Hypothalamus (tissue), 51 donors: ENCODE measurements at regions not wholly inside any gene's neighbourhood (a gene's known extent, or its start where the extent isn't known, plus 50 kb on each side); places are given as distances from the start of the nearest gene placed in this dataset.

Experiments
- DNase-seq, 51 donors: peaks; one replicate each; lab custom pipeline; 2025; lab: John Stamatoyannopoulos, UW

DNA sequence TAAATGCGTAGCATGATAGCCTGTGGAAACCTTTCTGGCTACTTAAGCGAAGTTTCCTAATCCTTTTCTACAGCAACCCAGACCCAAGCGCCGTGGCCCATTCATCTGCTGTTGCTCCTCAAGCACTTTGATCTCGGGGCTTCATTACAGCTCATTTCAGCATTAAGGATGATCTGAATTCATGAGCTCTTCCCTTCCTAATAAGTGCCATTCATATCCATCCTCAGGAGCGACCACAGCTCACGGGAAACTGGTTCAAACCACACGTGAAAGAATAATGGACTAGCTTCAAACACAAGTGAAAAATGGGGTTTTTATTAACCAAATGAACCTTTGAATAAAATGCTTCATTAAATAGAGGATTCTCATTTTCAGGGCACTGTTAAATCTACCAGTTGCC is 202.6 kb upstream of the LEF1 start:
- DNase-seq: no peak

DNA sequence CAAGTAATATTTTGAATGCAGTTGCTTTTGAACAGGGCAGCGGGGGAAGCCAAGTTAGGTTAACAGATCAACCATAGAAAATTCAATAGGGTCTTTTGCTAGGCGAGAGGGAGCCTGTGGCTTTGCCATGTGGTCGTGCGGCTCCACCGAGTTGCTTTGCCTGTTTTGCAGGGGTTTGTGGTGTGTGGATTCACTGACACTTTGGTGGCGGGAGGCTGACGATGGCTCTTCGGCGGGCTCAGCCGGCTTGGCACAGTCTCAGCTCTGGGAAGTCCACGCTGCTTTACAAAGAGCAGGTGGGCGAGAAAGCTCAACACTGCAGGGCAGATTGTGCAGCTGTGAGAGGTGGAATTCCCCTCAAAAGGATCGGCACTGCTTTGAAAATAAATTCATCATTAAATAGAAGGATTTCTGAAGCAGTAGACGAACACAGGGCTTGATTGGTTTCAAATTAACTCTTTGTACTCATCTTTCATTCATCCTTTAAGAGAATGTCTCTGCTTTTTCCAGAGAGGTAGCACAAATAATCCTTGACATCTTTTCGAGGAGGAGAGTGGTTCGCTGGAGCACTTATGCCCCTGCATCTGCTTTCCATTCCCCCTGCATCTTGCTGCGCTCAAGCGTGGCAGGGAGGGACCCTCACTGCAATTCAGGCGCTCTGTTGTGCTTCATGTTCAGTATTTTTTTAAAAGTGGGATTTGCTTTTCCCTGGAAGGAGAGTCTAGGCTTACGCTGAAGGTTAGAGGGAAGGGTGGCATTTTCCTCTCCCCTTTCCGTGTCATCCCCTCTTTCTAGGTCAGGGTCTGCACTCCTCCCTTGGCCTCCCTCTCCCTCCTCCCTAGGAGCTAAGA is 201.8 kb upstream of the LEF1 start:
- peak in 1 of 51 donors; percentile 4 for DNase-seq

DNA sequence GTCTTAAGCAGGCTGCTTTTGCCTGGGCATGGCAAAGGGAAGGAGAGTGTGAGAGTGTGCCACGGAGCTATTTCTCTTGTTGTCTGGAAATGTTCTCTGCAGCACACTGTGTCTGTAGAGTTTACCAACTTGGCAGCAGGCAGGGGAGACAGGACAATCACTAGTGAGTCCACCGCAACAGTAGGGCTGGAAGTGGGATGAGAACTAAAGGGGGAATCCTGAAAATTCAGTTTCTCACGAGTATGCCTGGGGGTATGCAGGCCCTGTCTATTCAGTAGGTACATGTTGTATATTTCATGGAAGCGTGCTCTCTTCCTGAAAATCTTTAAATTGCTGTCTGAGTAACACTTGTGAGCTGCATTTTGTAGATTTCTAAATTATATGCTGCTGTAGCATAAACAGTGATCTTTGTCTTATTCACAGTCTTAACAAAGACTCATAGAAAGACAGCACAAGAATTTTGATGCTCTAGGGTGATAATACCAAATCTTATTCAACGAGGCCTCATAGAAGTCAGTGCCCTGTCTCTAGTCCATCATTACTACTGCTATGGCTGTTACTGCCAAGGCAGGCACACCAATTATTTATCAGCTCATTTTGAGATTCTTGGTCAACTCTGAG is 200.4 kb upstream of the LEF1 start:
- DNase-seq: no peak

DNA sequence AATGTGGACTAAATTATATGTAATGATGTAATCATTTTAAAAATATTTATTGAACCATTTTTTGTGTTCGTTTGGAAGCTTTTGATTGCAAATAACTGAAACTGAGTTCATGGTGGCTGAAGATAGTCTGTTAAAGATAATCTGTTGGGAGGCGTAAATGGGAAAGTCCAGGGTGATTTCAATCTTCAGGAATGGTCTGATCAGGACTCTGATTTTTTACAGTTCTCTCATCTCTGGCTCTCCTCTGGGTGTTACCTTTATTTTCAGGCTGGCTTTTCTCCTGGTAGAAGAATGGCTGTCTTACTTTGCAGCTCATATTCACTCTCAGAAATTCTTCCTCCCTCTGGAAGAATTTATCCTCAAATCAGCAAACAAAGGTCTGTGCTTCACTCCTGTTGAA is 199.0 kb upstream of the LEF1 start:
- DNase-seq: no peak

DNA sequence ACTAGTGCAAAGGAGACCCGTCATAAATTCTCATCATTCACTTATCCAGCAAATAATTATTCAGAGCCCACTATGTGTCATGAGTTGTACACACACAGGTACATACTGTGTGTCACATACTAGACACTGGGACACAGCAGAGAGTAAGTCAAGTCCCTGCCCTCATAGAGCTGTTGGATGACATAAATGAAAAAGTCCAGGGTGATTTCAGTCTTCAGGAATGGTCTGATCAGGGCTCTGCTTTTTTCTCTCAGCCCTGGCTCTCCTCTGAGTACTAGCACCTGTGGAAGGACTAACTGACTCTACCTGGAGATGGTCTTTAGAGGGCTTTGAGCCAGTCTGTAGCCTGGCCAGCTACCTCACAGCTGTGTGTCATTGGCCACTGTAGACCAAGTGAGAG is 198.0 kb upstream of the LEF1 start:
- DNase-seq: no peak

DNA sequence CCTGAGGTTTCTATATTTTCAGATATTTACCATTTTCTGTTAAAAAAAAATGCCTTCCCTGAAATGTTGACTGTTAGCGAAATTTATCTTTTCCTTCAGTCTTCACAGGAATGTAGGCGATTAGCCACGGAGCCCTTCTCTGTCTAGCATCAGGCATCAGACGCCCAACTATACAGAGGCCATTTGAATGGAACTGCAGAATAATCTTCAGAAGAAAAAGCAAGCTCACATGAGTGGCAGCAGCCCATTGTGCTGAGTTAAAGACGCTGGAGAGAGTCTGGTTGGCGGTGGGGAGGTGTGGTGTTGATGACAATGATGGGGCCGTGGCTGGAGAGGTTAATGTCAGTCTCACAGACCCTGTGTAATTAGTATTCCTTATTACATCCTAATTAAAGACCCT is 196.8 kb upstream of the LEF1 start:
- DNase-seq: no peak

DNA sequence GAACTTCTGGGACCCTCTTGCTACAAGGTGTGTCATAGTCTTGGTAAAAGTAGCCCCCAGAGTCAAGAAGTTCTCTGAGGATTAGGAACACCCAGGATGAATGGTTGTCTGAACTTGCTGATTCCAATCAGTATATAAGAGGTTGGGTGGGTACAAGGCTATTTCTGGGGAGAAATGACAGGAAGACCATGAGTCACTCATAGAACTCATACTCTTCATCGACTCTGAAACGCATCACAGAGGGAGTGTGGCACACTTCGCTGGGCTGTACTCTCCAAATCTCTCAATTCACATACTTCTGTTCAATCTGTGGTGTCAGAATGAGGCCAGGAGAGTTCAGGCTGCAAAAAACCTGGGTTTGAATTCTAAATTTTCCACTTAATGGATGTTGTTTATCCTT is 193.2 kb upstream of the LEF1 start:
- DNase-seq: no peak

DNA sequence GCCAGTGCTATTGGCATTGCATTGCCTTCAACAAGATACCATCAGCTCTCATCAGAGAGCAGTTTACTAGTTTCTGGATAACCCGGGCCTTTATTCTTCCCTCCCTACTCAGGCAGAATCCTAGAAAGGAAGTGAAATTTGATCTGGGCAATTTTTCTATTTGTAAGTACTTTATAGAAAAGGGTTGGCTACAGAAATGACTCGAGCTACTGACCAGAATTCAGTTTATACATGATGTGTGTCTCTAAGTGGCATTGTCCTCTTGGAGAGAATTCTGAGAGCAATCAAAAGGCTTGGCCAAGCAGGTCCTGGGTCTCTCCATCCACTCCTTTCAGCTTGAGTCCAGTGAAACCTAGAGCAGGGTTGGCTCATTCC is 192.7 kb upstream of the LEF1 start:
- no peak for DNase-seq

DNA sequence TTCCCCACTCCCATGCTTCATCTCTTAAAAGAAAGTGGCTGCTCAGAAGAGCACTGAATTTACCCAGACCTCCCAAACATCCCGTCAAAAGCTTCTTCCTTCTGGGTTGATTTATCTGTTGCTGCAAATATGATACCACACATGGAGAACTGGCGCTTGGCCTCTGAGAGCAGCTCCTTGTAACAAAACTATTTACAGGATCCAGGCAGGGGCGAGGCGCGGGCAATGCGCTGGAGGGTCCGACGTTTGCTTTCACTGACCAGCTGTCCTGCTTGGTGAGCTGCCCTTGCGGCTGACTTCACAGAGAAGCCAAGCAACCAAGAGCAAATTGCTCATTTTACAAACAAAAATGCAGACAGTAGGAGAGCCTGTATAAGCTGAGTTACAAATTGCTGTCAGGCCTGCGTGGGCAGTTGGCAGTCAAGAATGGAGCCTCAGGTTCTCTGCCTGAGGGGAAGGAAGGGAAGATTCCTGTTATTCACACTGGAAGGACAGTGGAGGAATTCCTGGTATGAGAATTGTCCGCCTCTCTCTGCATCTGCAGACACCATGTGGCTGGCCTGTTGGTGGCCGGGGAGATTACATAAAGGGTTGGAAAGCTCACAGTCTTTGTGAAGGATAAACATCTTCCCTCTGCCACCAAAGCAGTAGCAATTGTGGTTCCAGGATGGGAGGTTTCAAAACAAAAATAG is 192.2 kb upstream of the LEF1 start:
- no peak for DNase-seq

DNA sequence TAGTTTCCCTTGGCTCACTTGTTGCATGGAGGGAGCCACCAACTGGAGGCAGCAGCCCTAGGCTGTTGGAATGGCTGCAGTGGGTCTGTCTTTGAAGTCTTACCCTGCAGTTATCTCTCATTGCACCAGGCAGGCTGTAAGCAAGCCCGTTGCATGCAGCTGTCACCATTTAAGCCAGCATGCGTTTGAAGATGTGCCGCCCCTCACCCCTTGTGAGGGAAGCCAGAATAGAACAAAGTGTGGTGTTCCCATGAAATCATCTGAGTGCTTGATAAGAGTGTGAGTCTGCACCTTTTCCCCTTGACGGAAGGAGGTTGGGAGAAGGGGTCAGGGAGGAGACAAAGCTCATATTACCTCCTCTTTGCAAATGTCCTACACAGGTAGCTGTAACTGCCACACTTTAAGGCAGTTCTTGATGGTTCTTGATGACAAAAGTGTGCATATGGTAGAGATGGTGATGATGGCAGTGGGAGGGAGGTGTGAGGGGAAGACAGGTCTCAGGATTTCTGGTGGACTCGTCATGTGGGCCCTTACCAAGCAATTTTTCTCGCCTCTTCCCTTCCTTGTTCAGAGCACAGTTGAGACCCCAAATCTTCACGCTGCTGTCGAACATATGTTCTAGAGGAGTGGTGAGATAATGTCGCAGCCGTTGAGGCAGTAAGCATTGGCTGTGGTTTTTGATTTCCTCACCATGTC is 191.4 kb upstream of the LEF1 start:
- DNase-seq: no peak

DNA sequence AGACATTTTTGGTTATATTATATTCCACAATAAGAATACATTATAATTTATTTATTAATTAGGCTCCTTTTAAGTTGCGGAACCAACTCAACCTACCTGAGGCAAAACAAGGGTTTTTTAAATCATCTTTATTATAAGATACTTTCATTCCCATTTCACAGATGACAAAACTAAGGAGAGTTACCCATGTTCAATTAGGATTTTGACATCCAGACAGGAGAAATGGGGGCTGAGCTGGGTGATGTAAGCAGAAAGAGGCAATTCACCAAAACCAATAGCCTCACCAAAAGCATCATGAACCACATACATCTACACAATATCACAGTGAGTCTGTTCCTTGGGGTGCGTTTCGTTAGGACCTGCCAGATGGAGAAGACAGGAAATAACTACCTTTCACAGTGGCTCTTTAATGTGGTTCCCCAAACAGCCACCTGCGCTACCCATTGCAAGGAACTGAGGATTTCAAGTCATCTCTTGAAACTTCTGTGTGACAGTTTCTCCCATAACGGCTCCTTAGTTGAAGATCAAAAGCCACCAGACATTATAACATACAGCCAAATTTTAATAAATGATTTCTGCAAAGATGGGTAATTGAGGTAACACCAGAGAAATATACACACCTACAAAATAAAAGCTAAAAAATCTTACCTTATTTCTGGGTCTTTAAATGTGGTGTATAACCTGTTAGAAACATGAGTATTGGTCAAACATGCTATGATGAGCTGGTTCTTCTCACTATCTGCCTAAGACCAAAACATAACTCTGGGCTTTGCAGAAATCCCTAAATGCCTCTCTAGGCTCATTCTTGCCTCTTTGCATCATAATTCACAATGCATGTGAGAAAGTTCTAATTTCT is 190.6 kb upstream of the LEF1 start:
- no peak for DNase-seq

DNA sequence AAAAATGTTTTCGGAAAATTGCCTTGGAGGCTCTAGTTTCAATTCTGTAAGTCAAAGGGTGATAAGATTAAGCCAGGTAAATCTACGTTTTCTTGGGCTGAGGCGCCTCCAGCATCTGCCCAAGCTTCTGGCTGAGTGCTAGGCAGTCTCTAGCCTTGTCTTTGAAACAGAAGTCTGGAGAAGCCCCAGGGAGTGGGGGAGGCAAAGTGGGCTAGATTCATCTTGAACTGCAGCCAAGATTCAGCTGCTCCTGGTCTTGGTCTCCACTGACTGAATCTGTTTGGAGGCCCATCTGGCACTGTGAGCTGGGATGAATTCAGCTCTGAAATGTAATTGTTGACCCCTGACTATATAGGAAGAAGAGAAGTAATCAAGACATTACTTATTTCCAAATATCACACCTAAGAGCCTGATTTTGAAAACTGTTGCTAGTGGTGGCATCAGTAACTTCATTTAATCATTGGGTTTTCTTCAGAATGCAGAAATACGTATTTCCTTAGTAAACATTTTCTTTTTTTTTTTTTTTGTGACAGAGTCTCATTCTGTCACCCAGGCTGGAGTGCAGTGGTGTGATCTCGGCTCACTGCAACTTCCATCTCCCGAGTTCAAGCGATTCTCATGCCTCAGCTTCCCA is 187.3 kb upstream of the LEF1 start:
- no peak for DNase-seq

DNA sequence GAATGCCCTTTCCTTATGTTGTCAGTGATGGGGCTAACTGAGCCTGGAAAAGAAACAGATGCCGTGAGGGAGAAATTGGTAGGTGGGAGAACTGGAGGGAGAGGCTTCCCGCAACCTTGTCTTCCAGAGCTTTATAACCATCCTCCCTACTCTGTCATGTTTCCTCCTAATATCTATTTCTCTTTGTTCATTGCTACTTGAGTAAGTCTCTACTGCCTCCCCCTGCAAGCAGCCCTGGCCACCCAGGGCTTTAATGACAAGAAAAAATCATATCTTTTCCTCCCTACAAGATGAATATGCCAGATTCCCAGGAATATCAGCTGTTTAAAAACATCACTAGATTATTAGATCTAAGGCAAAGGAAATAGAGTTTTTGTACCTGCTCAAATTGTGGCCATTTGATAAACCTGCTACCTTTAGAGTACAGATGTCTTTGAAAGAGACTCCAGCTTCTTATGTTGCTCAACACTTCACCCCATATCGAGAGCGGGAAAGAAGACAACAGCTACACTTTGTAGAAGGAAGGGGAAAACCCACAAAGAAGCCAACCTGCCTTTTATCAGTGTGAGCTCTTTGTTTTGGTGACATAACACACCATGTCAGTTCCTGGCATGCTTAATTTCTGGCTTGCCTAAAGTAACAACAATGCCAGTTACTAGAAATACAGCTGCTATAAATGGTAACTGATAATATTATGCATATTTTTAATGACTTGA is 186.6 kb upstream of the LEF1 start:
- no peak for DNase-seq

DNA sequence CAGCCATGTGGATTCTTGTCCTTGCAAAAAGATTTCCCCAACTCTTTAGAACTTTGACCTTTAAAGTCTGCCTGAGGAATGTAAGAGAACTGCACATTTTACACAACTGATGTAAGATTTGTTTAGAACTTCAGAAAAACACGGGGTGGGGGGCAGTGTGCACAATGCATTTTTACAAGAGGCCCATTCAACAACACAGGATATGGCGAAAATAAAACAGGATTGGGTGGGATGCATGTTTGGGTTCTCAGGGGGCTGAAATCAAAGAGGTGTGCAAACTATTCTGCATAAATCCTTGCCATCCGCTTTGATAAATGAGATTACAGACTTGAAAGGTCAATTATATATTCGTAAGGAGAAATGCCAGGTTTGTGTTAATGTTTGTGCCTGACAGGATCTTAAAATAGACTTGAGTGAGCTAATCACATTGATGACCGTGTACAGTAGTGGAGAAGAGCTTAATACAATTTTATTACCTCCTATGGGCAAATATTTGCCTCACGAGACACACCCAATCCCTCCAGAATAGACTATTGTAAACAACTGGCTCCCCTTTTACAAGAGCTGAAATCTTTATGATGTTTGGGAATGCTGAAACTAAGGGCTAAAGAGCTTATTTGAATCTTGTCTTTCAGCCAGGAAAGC is 184.1 kb upstream of the LEF1 start:
- no peak for DNase-seq

DNA sequence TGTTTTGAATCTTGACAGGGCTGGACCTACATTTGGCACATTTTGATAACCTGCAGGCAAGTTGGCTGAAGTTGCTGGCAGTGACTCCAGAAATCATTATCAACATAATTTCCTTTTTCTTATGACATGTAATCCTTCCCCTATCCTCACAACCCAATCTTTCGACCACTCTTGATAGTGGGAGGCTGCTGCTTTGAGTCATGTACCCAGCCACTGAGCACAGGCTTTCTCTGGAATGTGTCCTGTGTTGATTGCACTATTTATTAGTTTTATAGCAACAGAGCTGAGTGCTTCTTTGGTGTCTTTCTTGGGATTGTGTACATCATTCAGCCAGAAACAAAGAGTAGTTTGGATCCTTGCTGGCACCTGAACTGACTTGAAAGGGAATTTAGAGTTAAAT is 183.1 kb upstream of the LEF1 start:
- DNase-seq: no peak

DNA sequence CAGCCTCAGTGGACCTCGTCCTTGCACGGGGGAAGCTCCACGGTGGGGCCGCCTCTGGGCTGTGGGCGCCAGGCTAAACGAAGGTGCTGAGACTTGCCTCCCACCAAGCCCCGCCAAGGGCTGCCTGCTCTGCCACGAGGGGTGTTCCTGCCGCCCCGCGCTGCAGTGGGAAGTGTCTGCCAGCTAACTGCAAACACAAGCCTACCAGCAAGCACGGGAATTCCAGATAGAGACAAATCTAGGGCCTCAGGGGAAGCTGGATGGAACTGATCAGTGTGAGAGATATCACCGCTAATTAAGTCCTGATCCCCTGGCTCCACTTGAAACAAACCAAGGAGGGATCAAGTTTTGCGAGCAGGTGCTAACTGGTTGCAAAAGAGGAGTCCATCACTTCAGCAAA is 181.6 kb upstream of the LEF1 start:
- DNase-seq: no peak

DNA sequence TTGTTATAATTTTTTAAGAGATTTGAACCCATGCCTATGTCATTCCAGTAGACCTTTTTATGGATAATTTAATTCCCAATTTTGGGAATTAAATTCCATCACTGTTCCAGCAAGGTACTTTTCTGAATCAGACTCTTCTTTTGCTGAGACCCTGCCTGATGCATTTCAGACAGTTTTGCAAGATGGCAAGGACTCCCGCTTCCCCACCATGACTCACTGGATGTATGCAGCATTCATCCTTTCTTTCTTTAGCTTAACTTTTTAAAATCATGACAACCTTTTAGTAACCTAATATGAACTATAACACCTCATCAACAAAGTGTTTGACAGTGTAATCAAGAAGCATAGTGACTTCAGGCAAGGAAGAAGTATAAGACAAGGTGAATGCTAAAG is 178.1 kb upstream of the LEF1 start:
- no peak for DNase-seq

DNA sequence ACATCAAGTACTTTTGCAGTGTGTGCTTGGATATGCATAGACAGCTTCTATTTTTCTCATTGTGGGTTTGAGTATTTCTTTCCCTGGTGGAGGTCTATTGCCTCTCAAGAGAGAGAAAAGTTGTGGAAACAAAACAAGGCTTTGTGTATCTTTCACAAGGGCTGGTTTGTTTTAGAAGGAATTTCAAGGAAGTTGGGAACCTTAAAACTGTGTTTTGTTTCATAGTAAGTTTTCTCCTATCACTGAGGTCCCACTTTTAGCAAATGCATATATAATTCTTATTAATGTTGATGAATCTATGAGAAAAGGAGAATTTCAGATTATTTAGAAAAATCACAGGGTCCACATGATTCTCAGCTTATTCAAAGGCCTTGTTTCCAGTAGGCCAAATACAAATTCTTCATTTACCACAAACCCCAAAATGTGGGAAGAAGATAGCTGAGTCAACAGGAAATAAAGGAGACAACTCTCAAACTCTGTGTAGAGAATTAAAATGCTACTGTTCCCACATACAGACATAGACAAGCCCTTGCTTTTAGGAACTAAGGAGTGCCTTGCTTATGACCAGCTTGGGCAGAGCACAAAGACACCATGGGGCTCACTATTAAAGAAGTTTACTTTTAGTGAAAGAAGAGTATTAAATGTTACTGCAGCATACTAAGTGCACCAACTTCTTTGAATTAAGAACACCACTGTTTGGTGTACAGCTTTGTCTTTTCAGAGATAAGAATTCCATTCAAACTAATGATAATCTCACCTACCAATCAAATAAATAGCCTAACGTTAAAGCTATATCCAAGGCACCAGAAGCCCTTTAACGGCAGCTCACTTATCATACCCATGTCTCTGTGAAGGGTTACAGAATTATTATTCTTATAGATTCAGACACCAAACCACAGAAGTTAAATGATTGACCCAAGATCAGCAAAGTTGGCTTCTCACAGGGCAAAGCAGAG is 177.4 kb upstream of the LEF1 start:
- DNase-seq: no peak
